ENCODE measurements at regions not wholly inside any gene's neighbourhood (a gene's known extent, or its start where the extent isn't known, plus 50 kb on each side); places are given as distances from the start of the nearest gene placed in this dataset.

- Histone ChIP-seq H3K36me3 (ENCODE audit: low read depth) (no peaks in the 10 kb centered on the region), H3K27me3 (ENCODE audit: insufficient read depth, poor library complexity, severe bottlenecking) (no peaks in the 10 kb centered on the region), H3K27ac (ENCODE audit: poor library complexity, severe bottlenecking) (no peak overlapping the region), H3K4me3 (ENCODE audit: severe bottlenecking) (no peak overlapping the region), H3K9me3 (ENCODE audit: severe bottlenecking) (no peaks in the 10 kb centered on the region), H3K4me1 (ENCODE audit: insufficient read depth, poor library complexity, severe bottlenecking) (peaks cover 12% of the 10 kb centered on the region)
- ATAC-seq (ENCODE audit: low read depth) (no peak), DNase-seq (ENCODE audit: low spot score) (no peak)
- TF ChIP-seq CTCF (IDR thresholded peaks at IDR 0.05; ENCODE audit: poor library complexity, severe bottlenecking) = no peak
Measured at GRCh38 chr12:46518169-46518568, 145.6 kb upstream of the SLC38A2 start.

GRCh38 chr12:46517579-46517962, 145.0 kb upstream of the SLC38A2 start:
- Histone ChIP-seq H3K36me3 (ENCODE audit: low read depth) (no peaks in the 10 kb centered on the region), H3K4me3 (ENCODE audit: severe bottlenecking) (no peak overlapping the region), H3K4me1 (ENCODE audit: insufficient read depth, poor library complexity, severe bottlenecking) (peaks cover 10% of the 10 kb centered on the region), H3K27ac (ENCODE audit: poor library complexity, severe bottlenecking) (no peak overlapping the region), H3K9me3 (ENCODE audit: severe bottlenecking) (no peaks in the 10 kb centered on the region), H3K27me3 (ENCODE audit: insufficient read depth, poor library complexity, severe bottlenecking) (no peaks in the 10 kb centered on the region)
- no peak for TF ChIP-seq CTCF (IDR thresholded peaks at IDR 0.05; ENCODE audit: poor library complexity, severe bottlenecking)
- ATAC-seq (ENCODE audit: low read depth) = no peak
- no peak for DNase-seq (ENCODE audit: low spot score)

GRCh38 chr12:46516933-46517578, 144.5 kb upstream of the SLC38A2 start:
- H3K36me3 ChIP-seq (ENCODE audit: low read depth) = no peaks in the 10 kb centered on the region
- H3K9me3 ChIP-seq (ENCODE audit: severe bottlenecking) = no peaks in the 10 kb centered on the region
- H3K27me3 ChIP-seq (ENCODE audit: insufficient read depth, poor library complexity, severe bottlenecking) = no peaks in the 10 kb centered on the region
- no peak overlapping the region for H3K27ac ChIP-seq (ENCODE audit: poor library complexity, severe bottlenecking)
- no peak overlapping the region for H3K4me3 ChIP-seq (ENCODE audit: severe bottlenecking)
- ATAC-seq (ENCODE audit: low read depth) = no peak
- peaks cover 7% of the 10 kb centered on the region for H3K4me1 ChIP-seq (ENCODE audit: insufficient read depth, poor library complexity, severe bottlenecking)
- TF ChIP-seq CTCF (IDR thresholded peaks at IDR 0.05; ENCODE audit: poor library complexity, severe bottlenecking) = no peak
- no peak for DNase-seq (ENCODE audit: low spot score)

DNA sequence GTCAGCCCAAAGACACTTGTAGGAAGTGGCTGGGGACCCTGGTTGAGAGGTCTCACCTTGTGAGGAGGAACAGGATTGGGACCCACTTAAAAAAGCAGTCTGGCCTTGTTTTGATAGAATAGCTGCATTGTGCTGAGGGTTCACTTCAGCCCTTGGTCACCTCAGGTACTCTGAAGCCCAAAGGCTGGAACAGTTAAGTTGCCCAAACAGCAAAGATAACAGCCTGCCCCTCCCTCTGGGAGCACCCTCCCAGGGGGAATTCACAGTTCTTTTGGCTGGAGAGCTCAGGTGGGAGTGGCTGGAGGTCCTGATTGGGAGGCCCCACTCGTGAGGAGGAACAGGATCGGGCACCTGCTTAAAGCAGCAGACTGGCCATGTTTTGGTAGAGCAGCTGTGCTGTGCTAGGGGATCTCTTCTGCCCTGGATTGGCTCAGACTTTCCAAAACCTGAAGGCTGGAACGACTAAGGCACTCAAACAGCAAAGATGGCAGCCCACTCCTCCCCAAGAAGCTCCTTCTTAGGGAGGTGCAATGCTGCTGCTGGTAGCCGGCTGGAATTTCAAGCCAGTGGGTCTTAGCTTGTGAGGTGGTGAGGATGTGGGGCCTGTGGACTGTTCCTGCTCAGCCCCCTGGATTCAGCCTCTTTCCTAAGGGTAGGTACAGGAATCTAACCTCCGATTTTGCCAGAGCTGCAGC, 143.8 kb upstream of the SLC38A2 start:
- no peak overlapping the region for H3K4me3 ChIP-seq (ENCODE audit: severe bottlenecking)
- H3K4me1 ChIP-seq (ENCODE audit: insufficient read depth, poor library complexity, severe bottlenecking) = peaks cover 4% of the 10 kb centered on the region
- no peaks in the 10 kb centered on the region for H3K36me3 ChIP-seq (ENCODE audit: low read depth)
- no peak overlapping the region for H3K27ac ChIP-seq (ENCODE audit: poor library complexity, severe bottlenecking)
- H3K9me3 ChIP-seq (ENCODE audit: severe bottlenecking) = no peaks in the 10 kb centered on the region
- no peaks in the 10 kb centered on the region for H3K27me3 ChIP-seq (ENCODE audit: insufficient read depth, poor library complexity, severe bottlenecking)
- no peak for DNase-seq (ENCODE audit: low spot score)
- ATAC-seq (ENCODE audit: low read depth) = no peak
- TF ChIP-seq CTCF (IDR thresholded peaks at IDR 0.05; ENCODE audit: poor library complexity, severe bottlenecking) = no peak

DNA sequence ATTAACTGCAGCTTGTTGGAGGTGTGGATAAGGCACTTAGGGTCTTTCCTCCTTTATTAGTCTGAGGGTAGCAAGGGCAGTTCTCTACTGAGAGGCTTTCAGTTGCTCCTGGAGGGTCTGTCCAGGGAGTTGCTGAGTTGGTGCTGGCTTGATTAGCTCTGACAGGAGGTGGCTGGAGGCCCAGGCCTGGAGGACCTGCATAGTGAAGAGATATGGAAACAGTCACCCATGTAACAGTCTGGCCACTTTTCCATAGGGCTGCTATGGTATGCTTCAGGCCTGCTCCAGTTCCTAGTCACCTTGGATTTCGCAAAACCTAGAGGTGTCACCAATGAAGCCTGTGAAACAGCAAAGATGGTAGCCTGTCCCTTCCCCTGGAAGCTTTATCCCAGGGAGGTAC, 143.3 kb upstream of the SLC38A2 start:
- Histone ChIP-seq H3K4me3 (ENCODE audit: severe bottlenecking) (no peak overlapping the region), H3K36me3 (ENCODE audit: low read depth) (no peaks in the 10 kb centered on the region), H3K9me3 (ENCODE audit: severe bottlenecking) (peaks cover 2% of the 10 kb centered on the region), H3K27ac (ENCODE audit: poor library complexity, severe bottlenecking) (no peak overlapping the region), H3K27me3 (ENCODE audit: insufficient read depth, poor library complexity, severe bottlenecking) (no peaks in the 10 kb centered on the region), H3K4me1 (ENCODE audit: insufficient read depth, poor library complexity, severe bottlenecking) (peaks cover 4% of the 10 kb centered on the region)
- no peak for ATAC-seq (ENCODE audit: low read depth)
- TF ChIP-seq CTCF (IDR thresholded peaks at IDR 0.05; ENCODE audit: poor library complexity, severe bottlenecking) = no peak
- DNase-seq (ENCODE audit: low spot score) = no peak

All from RWPE2 (cell line).